Tibial nerve (tissue), 4 donors: ENCODE measurements at regions not wholly inside any gene's neighbourhood (a gene's known extent, or its start where the extent isn't known, plus 50 kb on each side); places are given as distances from the start of the nearest gene placed in this dataset.

Source experiments
- EP300 ChIP-seq, 2 donors: sonication (generic); formaldehyde crosslinking; IDR thresholded peaks; one replicate each; pipeline ENCODE4 v1.6.1; 2017; ENCODE audit warnings: antibody characterized with exemption in 2 of 2, mild to moderate bottlenecking in 1 of 2
- TF ChIP-seq, protein P1 (sequence below), 5 experiments: fragments of 200-600 bp in 3 of 5; fragments of 450-650 bp in 2 of 5; sonication (generic) in 3 of 5; IDR thresholded peaks; one replicate each; pipeline ENCODE4 v1.5.1; 2016 to 2019; ENCODE audit warnings: antibody characterized with exemption in 5 of 5, mild to moderate bottlenecking in 3 of 5, moderate library complexity in 2 of 5

- no peak for TF ChIP-seq EP300 (IDR thresholded peaks at IDR 0.05)
- TF ChIP-seq, protein P1, sequence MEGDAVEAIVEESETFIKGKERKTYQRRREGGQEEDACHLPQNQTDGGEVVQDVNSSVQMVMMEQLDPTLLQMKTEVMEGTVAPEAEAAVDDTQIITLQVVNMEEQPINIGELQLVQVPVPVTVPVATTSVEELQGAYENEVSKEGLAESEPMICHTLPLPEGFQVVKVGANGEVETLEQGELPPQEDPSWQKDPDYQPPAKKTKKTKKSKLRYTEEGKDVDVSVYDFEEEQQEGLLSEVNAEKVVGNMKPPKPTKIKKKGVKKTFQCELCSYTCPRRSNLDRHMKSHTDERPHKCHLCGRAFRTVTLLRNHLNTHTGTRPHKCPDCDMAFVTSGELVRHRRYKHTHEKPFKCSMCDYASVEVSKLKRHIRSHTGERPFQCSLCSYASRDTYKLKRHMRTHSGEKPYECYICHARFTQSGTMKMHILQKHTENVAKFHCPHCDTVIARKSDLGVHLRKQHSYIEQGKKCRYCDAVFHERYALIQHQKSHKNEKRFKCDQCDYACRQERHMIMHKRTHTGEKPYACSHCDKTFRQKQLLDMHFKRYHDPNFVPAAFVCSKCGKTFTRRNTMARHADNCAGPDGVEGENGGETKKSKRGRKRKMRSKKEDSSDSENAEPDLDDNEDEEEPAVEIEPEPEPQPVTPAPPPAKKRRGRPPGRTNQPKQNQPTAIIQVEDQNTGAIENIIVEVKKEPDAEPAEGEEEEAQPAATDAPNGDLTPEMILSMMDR (IDR thresholded peaks at IDR 0.05), result no peak
These were observed 207.2 kb upstream of the SETBP1 start for GRCh38 chr18:44473394-44474066.
